Esophagus mucosa (tissue), 1 donor: ENCODE measurements at regions not wholly inside any gene's neighbourhood (a gene's known extent, or its start where the extent isn't known, plus 50 kb on each side); places are given as distances from the start of the nearest gene placed in this dataset.

Experiments used
- ATAC-seq: fragments of 200-7000 bp; cut with Tn5 transposase; one replicate; pipeline ENCODE4 v1.9.1; 2020
- donor health status: DM: yes; HTN: yes; CAD: no.

DNA sequence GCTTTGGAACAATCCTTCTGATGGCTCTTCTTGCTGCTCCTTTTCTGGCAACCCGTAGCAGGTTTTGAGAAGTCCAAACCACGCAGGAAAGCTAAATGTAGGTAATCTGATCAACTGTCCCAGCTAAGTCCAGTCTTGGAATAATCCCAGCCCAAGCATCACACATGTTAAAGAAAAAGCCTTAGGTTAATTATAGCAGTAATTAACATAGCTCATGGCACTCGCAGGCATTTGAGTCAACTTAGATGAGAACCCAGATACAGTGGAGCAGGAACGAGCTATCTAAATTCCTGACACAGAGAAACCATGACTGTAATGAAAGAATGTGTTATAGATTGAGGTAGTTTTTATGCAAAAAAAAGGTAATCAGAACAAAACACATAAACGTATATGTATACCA is 844.8 kb downstream of the CDH9 start:
- no peak for ATAC-seq

DNA sequence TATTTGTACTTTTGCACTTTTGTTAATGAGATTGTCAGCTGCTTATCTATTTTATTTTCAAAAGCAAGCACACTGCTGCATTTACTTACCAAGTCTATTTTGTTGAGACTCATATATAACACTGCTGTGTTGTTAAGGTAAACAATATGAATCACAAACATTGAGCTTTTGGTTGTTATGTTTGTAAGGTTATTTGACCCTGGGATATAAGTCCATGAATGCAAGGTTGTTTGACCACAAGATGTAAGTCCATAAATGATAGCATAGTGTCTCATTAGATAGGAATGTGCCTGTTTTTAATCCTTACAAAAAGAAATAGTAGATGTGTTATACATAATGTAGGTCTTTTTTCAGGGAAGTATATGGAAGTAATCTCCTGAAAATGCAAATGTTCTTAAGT is 845.9 kb downstream of the CDH9 start:
- ATAC-seq, result no peak

DNA sequence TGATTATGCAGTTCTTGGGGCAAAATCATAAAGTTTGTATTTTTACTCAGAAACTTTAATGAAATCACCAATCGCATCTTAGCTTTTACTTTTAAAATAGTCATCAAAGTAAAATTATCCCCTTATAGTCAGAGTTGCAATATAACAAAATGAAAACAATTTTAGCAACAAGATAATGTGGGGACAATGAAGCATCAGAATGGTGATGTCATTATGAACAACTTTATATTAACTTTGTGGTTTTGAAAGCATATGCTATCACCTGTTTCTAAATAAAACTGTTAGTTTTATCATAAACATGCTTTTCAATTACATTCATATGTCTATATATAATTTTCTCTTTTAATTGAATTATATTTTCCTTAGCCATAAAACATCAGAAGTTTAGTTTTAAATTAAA is 856.8 kb downstream of the CDH9 start:
- ATAC-seq, result no peak

DNA sequence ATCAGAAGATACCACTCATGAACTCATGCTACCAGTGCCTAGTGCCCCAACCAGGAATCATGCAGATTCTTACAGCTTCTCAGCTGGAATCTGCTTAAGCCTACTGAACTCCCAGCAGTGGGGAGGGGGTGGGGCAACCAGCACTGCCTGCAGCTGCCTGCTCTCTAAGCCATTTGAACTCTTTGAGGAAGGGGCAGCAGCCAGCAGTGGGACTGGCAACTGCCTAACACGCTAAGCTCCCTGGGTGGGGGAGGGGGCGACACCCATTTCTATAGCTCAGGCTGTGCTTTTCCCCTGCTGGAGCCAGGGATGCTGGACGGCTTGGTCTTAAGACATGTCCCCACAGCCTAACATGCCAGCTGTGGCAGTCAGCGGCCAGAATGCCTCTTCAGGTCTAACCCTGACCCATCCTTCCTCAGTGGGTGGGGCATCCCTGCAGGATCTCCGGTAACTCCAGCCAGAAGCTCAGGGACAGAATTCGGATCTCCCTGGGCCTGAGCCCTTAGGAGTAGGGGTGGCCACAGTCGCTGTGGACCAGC is 889.7 kb downstream of the CDH9 start:
- ATAC-seq, result no peak

DNA sequence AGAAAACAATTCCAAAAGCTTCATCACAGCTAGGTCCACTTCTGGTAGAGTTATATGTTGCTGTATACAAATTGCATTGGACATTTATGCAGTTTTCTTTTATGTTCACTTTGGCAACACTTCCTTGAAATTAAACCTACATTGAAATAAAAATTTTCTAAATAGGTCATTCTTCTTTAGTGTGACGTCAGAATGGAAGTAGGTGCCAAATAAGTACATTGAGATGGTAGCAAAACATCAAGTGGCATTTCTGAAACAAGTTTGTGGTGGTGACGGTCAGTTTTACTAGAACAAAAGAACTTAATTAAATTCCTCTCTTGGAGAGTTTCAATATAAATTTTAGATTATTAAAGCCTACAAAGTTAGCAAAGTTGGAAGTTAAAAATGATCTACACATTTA is 895.1 kb downstream of the CDH9 start:
- no peak for ATAC-seq

DNA sequence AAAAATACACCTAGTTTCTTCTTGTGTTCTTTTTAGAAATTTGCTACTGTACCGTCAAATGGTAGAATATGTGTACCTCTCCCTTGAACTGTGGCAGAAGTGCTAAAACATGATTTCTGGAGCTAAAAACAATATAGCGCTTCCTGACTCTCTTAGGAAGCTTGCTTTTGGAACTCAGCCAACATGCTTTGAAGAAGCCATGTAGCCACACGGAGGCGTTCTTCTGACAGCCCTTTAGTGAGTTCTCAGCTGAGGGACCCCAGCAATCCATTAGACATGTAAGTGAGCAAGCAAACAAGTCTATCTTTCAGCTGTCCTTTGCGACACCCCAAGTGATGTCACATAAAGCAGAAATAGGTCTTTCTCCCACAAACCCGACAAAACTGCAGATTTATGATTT is 917.0 kb downstream of the CDH9 start:
- no peak for ATAC-seq

DNA sequence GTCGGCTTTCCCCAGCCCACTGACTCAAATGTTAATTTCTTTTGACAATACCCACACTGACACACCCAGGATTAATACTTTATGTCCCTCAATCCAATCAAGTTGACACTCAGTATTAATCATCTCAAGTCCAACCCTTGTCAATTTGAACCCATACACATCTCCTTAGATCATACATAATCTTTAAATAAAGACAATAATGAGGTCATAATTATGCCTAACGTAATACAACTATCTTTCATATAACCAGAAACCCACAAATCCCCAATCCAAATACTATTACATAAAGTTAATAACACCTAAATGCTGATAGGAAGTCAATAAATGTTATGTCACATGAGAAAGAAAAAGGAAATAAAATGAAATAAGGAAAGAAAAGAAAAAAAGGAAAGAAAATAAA is 934.2 kb downstream of the CDH9 start:
- no peak for ATAC-seq

DNA sequence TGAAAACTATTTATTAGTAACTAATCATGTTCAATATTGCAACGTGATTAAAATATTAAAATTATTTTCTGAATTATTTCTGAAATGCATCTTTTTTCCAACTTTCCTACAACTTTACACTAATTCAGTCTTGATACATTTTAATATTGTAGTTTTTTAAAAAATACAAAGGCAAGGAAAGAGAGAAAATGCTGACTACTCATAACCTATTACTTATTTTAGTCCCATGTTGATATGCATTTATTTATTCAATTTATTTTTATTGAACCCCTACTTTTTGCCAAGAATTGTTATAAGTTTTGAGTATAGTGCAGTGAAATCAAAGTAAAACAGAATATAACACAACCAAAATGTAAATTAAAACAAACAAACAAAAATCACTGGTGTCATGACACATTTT is 978.2 kb downstream of the CDH9 start:
- no peak for ATAC-seq

DNA sequence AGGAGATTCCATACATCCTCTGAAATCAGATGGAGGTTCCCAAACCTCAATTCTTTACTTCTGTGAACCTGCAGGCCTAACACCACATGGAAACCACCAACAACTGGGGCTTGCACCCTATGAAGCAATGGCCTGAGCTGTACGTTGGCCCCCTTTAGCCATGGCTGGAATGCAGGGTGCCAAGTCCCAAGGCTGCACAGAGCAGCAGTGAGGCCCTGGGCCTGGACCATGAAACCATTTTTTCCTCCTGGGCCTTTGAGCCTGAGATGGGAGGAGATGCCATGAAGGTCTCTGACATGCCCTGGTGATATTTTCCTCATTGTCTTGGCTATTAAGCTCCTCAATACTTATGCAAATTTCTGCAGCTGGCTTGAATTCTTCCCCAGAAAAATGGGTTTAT is 983.8 kb downstream of the CDH9 start:
- ATAC-seq, result no peak

DNA sequence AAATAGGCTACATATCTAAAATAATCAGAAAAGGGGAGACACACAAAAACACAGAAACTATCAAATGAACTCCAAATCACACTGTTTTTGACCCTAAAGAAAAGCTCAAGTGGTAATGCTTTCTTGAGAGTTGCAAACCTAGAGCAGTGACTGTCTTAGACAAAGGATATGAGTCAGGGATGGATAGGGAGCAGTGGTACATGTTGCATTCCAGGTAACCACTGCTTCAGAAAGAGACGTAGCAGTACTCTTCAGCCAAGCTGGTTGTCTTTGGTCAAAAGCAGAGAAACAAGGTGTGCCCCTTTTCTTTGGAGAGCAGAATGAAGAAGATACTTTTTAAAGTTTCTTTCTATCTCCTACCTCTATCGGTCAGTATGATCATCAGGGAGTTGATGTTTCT is 1003.6 kb downstream of the CDH9 start:
- ATAC-seq, result no peak

DNA sequence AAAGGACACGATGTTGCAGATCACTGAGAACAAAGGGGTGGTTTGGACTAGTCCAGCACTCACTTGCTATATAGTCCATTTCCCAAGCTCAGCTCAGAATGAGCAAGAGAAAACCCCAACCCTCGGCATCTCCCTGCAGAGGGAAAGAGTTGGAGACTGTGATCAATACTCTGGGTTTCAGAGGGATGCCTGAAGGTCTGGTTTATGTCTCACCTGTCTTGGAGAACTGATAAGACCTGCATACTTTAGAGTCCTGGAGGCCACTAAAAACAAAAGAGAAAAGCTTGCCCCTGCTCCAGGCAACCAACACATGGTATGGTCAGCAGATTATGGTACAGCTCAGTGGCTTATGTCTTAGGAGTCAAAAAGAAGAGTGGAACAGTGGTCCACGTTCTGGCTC is 1006.9 kb downstream of the CDH9 start:
- no peak for ATAC-seq

DNA sequence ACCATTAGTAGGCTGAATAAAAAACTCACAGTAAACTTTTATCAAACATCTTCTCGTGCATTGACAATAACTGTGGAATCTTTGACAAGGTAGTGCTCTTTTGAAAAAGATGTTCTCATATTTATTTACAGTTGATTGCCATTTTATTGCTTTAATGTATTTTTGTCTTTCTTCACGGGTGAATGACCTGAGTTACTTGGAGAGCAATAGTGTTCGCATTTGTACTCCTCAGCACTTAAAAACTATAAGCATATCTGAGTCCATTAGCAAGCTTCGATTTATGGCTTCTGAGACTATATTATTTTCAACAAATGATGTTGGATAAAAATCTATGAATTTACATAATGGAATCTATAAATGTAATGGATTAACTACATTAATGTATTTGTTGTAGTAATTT is 1012.3 kb downstream of the CDH9 start:
- ATAC-seq, result no peak

DNA sequence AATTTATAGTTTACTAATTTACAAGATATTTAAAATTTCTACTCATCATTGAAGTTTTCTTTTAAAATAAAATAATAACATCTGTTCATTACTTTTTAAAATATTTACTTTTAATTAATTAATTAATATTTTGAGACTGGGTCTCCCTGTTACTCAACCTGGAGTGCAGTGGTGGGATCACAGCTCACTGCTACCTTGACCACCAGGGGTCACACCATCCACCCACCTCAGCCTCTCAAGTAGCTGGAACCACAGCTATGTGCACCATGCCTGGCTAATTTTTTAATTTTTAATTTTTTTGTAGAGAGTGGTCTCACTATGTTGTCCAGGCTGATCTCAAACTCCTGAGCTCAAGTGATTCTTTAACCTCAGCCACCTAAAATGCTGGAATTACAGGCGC is 1013.6 kb downstream of the CDH9 start:
- ATAC-seq, result no peak

DNA sequence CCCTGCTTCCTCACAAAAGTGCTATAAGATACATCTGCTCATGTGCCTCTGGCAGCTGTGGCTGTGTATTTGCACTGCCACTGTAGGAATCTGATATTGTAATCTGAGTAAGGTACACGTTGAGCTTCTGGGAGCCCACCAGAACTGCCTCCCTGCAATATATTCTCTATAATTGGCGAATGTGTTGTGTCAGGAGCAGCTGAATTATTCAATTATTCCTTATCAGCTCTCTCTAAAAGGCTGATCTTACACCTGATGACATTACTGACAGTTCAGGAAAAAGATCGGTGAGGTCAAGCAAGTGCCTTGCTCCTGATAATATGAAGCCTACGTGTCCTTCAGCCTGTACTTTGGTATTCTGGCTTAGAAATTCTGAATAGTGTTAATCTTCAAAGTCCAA is 1015.0 kb downstream of the CDH9 start:
- ATAC-seq, result no peak

DNA sequence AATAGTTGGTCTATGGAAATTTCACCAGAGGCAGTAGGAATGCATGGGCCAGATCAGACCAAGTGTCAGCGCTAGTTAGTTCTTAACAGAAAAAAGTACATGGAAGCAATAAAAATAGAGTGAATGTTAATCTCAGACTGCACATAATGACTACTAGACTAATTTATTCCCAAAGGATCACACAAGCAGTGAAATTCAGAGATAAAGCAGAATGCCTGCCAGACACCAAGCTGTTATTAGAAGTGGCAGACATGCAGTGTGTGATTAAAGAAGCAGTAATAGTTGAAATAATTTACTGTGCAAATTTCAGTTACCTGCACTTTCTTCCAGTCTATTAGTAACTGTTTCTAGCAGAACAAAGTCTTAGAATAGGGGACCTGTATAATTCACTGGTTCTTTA is 1024.2 kb downstream of the CDH9 start:
- ATAC-seq, result no peak

DNA sequence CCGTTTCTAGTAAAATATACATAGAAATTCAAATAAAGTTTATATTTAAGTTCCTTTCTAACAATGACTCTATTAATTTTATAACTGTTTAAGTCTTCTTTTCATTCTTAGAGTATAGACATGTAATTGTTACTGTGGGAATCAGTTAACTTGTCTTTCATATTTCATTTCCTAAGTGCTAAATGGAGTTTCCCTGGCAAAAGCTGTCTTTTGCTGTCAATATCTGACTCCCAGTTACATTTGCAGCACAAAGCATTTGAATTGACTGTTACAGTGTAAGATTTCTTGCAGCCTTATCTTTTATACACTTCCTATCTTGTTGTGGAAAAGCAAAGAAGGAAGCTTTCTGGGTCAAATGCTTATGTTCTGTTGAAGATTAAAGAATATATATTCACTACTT is 1026.3 kb downstream of the CDH9 start:
- no peak for ATAC-seq

DNA sequence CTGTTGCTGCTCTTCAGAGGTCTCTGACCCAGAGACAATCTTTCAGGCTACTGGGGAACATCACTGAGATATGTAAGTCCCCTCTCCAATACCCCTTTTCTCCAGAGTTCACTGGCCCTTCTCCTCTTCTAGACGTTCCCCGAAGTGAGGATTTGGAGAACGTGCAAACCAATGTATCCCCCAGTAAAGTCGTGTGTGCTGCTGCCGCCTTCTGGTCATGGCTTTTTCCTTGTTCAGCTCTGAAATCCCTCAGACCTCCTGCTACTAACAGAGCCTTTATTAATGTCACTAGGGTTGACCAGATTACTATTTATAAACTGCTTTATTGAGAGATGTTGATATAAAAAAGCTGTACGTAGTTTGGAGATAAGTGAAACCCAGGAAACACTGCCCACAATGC is 1028.6 kb downstream of the CDH9 start:
- ATAC-seq, result no peak

DNA sequence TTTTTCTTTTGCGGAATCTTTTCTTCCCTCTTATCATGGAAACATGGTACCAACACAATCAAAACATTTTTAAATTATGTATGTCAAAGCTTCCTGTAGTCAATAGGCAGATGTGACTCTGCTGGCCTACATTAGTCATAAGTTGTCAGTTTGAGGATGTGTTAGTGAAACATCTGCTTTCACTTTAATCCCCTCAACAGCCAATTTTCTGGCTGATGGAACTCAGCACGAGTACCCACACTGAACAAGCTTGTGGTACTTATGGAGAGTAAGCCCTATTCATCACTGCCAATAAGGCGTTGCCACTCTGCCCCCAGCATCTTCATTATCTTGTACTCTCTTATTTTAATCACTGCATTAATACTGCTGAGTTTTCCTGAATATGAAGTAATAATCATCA is 1034.4 kb downstream of the CDH9 start:
- no peak for ATAC-seq

DNA sequence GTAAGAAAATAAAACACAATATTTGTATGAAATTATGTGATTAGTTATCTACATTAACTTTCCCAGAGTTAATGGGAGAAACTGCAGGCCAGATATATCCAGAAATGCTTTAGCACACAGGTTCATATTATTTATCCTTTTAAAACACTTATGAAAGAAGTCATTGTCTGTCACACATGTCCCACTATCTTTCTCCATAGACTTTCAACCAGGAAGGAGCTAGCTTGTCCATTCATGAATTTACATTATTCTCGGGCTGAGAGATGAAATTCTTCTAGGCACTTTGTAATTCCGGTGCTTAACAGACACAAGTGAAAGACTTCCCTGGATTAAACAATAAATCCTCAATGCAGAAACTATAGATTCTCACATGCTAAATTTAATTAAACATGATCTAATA is 1043.2 kb downstream of the CDH9 start:
- no peak for ATAC-seq

DNA sequence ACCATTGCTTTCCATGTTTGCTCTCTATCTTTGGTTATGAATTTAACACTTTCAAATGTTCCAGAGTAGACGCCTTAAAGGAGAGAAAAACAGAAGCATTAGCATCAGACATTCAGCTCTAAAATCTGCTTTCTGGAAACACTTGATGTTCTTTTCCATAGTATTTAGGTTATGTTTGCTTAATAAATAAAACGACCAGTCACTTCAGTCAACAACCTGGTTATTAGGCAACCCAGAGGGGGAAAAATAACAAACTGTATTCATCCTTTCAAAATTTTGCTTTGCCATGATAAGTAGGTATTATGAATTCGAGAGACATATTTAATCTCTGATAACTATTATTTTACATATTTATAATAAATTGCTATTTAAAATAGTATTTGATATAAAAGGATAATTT is 1044.7 kb downstream of the CDH9 start:
- ATAC-seq, result no peak

DNA sequence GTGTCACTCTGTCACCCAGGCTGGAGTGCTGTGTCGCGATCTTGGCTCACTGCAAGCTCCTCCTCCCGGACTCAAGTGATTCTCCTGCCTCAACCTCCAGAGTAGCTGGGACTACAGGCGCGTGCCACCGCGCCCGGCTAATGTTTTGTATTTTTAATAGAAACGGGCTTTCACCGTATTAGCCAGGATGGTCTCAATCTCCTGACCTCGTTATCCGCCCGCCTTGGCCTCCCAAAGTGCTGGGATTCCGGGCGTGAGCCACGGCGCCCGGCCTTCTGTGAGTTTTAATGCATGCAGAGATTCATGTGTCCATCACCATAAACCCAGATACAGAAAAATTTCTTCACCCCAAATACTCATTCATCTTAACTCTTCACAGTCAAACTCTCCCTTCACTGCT is 1046.7 kb downstream of the CDH9 start:
- ATAC-seq, result no peak

DNA sequence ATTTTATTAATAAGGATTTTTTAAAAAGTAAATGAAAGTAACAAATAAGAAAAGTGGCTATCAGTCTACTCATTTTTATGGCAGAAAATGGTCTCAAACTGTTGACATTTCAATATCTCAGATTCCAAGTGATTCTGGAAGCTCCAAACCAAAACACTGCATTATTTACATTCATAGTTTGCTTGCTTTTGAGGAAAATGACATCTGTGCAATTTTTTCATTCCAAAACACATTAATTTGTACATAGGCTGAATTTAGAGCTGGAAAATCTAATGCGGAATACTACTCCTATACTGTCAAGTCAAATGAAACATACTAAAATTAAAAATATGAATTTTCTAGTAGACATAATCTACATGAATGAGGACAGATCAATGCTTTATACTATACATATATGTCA is 1047.6 kb downstream of the CDH9 start:
- no peak for ATAC-seq

DNA sequence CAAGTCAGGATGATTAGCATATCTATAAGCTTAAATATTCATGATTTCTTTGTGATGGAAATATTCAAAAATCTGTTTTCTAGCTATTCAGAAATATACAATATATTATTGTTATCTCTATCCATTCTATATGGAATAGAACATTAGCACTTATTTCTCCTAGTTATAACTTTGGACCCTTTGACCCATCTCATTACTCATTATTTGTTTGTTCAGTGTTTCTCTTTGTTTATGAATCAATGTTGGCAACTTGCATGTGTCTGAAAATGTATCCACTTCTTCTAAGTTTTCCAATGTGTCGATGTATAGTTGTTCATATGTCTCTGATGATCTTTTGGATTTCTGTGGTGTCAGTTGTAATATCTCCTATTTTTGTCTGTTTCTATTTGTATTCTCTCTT is 1059.3 kb downstream of the CDH9 start:
- no peak for ATAC-seq

DNA sequence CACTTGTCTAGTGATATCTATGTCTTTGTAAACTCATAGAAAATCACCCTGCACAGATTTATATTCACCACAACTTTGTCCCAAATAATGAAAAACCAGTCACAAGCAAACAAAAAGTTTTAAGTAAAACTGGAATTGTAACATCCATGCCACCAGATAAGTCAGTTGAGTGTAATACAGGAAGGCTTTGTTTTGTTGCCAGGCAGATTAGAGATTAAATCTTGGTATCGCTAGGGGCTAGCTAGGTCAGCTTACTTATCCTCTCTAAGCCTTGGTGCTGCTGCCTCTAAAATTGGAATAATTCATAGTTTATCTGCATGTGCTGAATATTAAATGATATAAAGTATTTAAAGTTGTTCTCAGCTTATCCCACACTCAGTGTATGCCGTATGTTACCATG is 1062.5 kb downstream of the CDH9 start:
- ATAC-seq, result no peak

DNA sequence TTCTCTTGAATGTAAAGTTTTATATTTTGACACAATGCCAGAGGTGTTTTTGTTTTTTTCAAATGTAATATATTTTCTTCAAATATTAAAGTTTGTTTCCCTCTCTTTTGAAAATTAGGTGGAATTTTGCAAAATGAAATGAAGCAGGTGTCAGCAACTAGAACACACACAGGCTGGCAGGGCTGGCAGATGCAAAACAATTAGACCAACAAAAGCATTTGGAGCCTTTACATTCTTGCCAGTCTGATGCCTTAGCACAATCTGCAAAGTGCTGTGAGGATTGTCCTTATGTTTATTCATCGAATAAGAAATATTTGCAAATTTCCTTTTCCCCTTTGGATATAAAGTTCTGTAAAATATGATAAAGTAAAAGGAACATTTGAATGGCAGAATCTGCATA is 1063.9 kb downstream of the CDH9 start:
- ATAC-seq, result no peak

DNA sequence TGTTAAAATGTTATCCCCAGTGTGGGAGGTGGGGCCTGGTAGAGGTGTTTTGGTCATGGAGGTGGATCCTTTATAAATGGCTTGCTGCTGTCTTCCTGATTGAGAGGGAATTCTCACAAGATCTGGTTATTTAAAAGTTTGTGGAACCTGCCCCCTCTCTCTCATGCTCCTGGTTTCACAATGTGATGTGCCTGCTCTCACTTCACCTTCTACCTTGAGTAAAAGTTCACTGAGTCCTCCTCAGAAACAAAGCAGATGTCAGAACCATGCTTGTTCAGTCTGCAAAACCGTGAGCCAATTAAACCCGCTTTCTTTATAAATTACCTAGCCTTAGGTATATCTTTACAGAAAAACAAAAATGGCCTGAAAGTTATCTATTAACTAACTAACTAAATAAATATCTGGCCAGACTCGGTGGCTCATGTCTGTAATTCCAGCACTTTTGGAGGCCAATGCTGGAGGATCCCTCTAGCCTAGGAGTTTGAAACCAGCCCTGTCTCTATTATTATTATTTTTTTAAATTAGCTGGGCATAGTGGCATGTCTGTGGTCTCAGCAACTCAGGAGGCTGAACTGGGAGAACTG is 1067.4 kb downstream of the CDH9 start:
- ATAC-seq, result no peak
